Neutrophil (primary cell): ENCODE measurements at regions not wholly inside any gene's neighbourhood (a gene's known extent, or its start where the extent isn't known, plus 50 kb on each side); places are given as distances from the start of the nearest gene placed in this dataset.

Source experiments
- H3K27ac ChIP-seq: fragments of 200-600 bp; sonication (generic); 2 replicates; pipeline ENCODE4 v1.5.1; 2016; ENCODE audit warnings: mild to moderate bottlenecking, moderate library complexity
- H3K27me3 ChIP-seq: fragments of 200-600 bp; sonication (generic); 2 replicates; pipeline ENCODE4 v1.6.0; 2016; ENCODE audit warnings: mild to moderate bottlenecking
- H3K36me3 ChIP-seq: fragments of 200-600 bp; sonication (generic); 2 replicates; pipeline ENCODE4 v1.5.1; 2017
- H3K4me1 ChIP-seq, 2 experiments: fragments of 200-600 bp in 1 of 2; sonication (generic) in 1 of 2; 1 replicate in 1 of 2; 2 replicates in 1 of 2; pipeline versions ENCODE4 v1.5.1 to v1.6.1; 2013 to 2016; ENCODE audit warnings: low read depth in 1 of 2, low read length in 1 of 2, mild to moderate bottlenecking in 1 of 2, moderate library complexity in 1 of 2; ENCODE audit not compliant: control insufficient read depth in 1 of 2, insufficient read depth in 1 of 2
- H3K4me3 ChIP-seq, 2 experiments: fragments of 200-600 bp in 1 of 2; sonication (generic) in 1 of 2; 1 replicate in 1 of 2; 2 replicates in 1 of 2; pipeline ENCODE4 v1.5.1; 2013 to 2016; ENCODE audit warnings: low read depth in 1 of 2, low read length in 1 of 2, mild to moderate bottlenecking in 1 of 2, moderate library complexity in 1 of 2
- H3K9me3 ChIP-seq: fragments of 200-600 bp; sonication (generic); 2 replicates; pipeline ENCODE4 v1.5.1; 2016
- TF ChIP-seq, protein P1 (sequence below): fragments of 200-600 bp; sonication (generic); IDR thresholded peaks from 2 replicates; pipeline ENCODE4 v1.5.1; 2016; ENCODE audit warnings: antibody characterized with exemption

- Histone ChIP-seq H3K27me3 (peaks cover 31% of the 10 kb centered on the region), H3K4me3 (no peak overlapping the region), H3K9me3 (no peaks in the 10 kb centered on the region), H3K27ac (no peak overlapping the region), H3K4me1 (peaks cover 3 to 4% of the 10 kb centered on the region in 2 experiments), H3K36me3 (no peaks in the 10 kb centered on the region)
- TF ChIP-seq, protein P1, sequence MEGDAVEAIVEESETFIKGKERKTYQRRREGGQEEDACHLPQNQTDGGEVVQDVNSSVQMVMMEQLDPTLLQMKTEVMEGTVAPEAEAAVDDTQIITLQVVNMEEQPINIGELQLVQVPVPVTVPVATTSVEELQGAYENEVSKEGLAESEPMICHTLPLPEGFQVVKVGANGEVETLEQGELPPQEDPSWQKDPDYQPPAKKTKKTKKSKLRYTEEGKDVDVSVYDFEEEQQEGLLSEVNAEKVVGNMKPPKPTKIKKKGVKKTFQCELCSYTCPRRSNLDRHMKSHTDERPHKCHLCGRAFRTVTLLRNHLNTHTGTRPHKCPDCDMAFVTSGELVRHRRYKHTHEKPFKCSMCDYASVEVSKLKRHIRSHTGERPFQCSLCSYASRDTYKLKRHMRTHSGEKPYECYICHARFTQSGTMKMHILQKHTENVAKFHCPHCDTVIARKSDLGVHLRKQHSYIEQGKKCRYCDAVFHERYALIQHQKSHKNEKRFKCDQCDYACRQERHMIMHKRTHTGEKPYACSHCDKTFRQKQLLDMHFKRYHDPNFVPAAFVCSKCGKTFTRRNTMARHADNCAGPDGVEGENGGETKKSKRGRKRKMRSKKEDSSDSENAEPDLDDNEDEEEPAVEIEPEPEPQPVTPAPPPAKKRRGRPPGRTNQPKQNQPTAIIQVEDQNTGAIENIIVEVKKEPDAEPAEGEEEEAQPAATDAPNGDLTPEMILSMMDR: no peak
Measured at GRCh38 chr12:132416827-132417226, 73.1 kb upstream of the FBRSL1 start.

GRCh38 chr12:132416121-132416673 lies 73.8 kb upstream of the FBRSL1 start:
- Histone ChIP-seq H3K4me1 (peaks cover 3 to 4% of the 10 kb centered on the region in 2 experiments), H3K36me3 (no peaks in the 10 kb centered on the region), H3K9me3 (no peaks in the 10 kb centered on the region), H3K4me3 (no peak overlapping the region), H3K27ac (no peak overlapping the region), H3K27me3 (peaks cover 31% of the 10 kb centered on the region)
- TF ChIP-seq, protein P1: no peak

GRCh38 chr12:132415327-132416120 lies 74.4 kb upstream of the FBRSL1 start:
- Histone ChIP-seq H3K4me3 (no peak overlapping the region), H3K27me3 (peaks cover 24% of the 10 kb centered on the region), H3K27ac (no peak overlapping the region), H3K4me1 (peaks cover 3 to 4% of the 10 kb centered on the region in 2 experiments), H3K9me3 (no peaks in the 10 kb centered on the region), H3K36me3 (no peaks in the 10 kb centered on the region)
- TF ChIP-seq, protein P1: no peak

GRCh38 chr12:132414634-132415326 lies 75.2 kb upstream of the FBRSL1 start:
- H3K27ac ChIP-seq: no peak overlapping the region
- H3K36me3 ChIP-seq: no peaks in the 10 kb centered on the region
- TF ChIP-seq, protein P1: no peak
- no peaks in the 10 kb centered on the region for H3K9me3 ChIP-seq
- H3K4me3 ChIP-seq: no peak overlapping the region
- H3K27me3 ChIP-seq: peaks cover 19% of the 10 kb centered on the region
- H3K4me1 ChIP-seq: peaks cover 3 to 4% of the 10 kb centered on the region in 2 experiments

DNA sequence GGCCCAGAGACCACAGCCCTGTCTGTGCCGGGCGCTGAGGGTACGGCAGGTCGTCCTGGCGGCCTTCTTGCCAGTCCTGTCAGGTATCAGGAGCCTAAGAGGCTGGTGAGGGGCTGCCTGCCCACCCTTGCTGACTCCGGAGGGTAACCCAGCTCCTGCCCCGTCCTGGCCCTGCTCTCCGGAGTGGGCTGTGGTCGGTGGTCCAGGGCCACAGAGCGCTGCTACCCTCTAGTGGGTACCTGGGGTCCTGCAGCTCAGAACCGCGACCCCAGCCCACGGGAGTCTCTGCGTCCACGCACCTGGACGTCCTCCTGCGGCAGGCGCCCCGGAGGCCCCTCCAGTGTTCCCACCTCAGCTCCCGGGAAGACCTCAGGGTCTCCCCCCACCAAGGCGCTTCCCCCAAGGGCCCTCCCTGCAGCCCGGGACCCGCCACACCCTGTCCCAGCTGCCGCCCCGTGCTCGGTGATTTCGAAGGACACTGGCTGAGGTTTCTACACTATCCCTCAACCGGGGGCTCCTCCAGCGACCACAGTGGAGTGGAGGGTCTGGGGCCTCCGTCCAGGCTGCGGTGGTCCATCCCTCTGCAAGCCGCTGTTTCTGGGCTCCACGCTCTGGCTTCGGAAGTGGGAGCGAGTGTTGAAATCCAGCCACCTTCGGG lies 75.9 kb upstream of the FBRSL1 start:
- H3K9me3 ChIP-seq: no peaks in the 10 kb centered on the region
- peaks cover 16% of the 10 kb centered on the region for H3K27me3 ChIP-seq
- TF ChIP-seq, protein P1: no peak
- no peak overlapping the region for H3K4me3 ChIP-seq
- no peaks in the 10 kb centered on the region for H3K36me3 ChIP-seq
- peaks cover 3 to 4% of the 10 kb centered on the region in 2 experiments for H3K4me1 ChIP-seq
- H3K27ac ChIP-seq: no peak overlapping the region
